HL-60 (cell line): ENCODE measurements at regions not wholly inside any gene's neighbourhood (a gene's known extent, or its start where the extent isn't known, plus 50 kb on each side); places are given as distances from the start of the nearest gene placed in this dataset.

Experiments
- CTCF ChIP-seq: IDR thresholded peaks from one replicate; pipeline ENCODE4 v1.5.1; 2011; ENCODE audit warnings: low read length, control low read depth, inconsistent platforms; ENCODE audit not compliant: insufficient read depth
- GABPA ChIP-seq: IDR thresholded peaks from 2 replicates; pipeline ENCODE4 v1.6.1; 2012; ENCODE audit warnings: low read depth
- POLR2AphosphoS5 ChIP-seq: IDR thresholded peaks from 2 replicates; pipeline ENCODE4 v1.6.1; 2012; ENCODE audit warnings: low read depth
- REST ChIP-seq: IDR thresholded peaks from 2 replicates; pipeline ENCODE4 v1.6.1; 2012; ENCODE audit warnings: low read depth; ENCODE audit not compliant: insufficient replicate concordance

- TF ChIP-seq CTCF: no peak
- TF ChIP-seq POLR2AphosphoS5: no peak
- no peak for TF ChIP-seq GABPA
- no peak for TF ChIP-seq REST
Measured at GRCh38 chr13:86082121-86082520, 282.9 kb upstream of the SLITRK6 start.
